GM21360 (cell line): ENCODE measurements at regions not wholly inside any gene's neighbourhood (a gene's known extent, or its start where the extent isn't known, plus 50 kb on each side); places are given as distances from the start of the nearest gene placed in this dataset.
"Not testable (repeated sequence)": the region's sequence is repeated elsewhere in the genome, so short reads cannot be mapped to it uniquely, and the experiment has no call there.

Experiments
- ATAC-seq: cut with Tn5 transposase; IDR thresholded peaks from one replicate; pipeline ENCODE4 v1.9.1; 2021; ENCODE audit warnings: mild to moderate bottlenecking, moderate library complexity; ENCODE audit not compliant: unreplicated experiment

- not testable (repeated sequence) for ATAC-seq
Measured at GRCh38 chr9:85878872-85879597, 61.9 kb upstream of the NAA35 start.

GRCh38 chr9:85880507-85880906, 60.4 kb upstream of the NAA35 start:
- not testable (repeated sequence) for ATAC-seq

- ATAC-seq: no peak
Measured at GRCh38 chr9:85884256-85884655, 56.7 kb upstream of the NAA35 start.

GRCh38 chr9:85890962-85891361, 50.0 kb upstream of the NAA35 start:
- ATAC-seq: no peak
